Kidney glomerular epithelial cell (primary cell): ENCODE measurements at regions not wholly inside any gene's neighbourhood (a gene's known extent, or its start where the extent isn't known, plus 50 kb on each side); places are given as distances from the start of the nearest gene placed in this dataset.

Experiments
- DNase-seq: peaks from one replicate; lab custom pipeline; 2025; lab: John Stamatoyannopoulos, UW

- DNase-seq, result no peak
Measured at GRCh38 chr11:10641912-10642697, 51.5 kb downstream of the IRAG1 start.

GRCh38 chr11:10641177-10641911, 52.2 kb downstream of the IRAG1 start:
- no peak for DNase-seq

GRCh38 chr11:10640308-10640707, 53.2 kb downstream of the IRAG1 start:
- DNase-seq, result no peak

DNA sequence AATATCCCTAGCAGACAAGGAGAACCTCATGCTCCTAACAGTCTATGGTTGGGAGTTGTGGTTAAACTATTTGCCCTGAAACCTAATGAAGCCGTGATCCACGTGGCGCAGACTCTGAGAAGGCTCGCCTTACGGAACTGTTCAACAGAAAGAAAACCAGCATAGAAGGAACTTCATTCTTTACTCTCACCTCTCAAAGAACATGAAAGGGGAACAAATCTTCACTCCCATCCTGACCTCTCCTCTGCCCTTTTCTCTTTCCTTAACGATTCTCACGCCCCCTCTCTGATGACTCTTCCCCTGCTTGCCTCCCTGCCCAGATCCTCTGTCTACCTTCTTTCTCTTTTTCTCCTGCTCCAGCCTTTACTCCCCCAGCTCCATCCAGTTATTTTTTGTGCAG, 54.2 kb downstream of the IRAG1 start:
- no peak for DNase-seq

- DNase-seq, result no peak
Measured at GRCh38 chr11:10638316-10638925, 55.1 kb downstream of the IRAG1 start.

- DNase-seq, result no peak
Measured at GRCh38 chr11:10637731-10638151, 55.8 kb downstream of the IRAG1 start.

DNA sequence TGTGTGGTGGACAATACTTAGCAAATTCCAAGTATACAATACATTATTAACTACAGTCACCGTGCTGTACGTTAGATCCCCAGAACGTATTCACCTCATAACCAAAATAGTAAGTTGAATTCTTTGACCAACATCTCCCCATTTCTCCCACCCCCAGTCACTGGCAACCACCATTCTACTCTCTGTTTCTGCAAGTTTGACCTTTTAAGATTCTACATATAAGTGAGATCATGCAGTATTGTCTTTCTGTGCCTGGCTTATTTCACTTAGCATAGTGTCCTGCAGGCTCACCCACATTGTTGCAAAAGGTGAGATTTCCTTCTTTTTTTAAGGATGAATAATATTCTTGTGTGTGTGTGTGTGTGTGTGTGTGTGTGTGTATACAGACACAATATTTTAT, 59.1 kb downstream of the IRAG1 start:
- DNase-seq, result no peak

- no peak for DNase-seq
Measured at GRCh38 chr11:10633261-10633660, 60.3 kb downstream of the IRAG1 start.

GRCh38 chr11:10632483-10632882, 61.1 kb downstream of the IRAG1 start:
- DNase-seq, result no peak

- DNase-seq, result no peak
Measured at GRCh38 chr11:10631761-10632160, 61.8 kb downstream of the IRAG1 start.

DNA sequence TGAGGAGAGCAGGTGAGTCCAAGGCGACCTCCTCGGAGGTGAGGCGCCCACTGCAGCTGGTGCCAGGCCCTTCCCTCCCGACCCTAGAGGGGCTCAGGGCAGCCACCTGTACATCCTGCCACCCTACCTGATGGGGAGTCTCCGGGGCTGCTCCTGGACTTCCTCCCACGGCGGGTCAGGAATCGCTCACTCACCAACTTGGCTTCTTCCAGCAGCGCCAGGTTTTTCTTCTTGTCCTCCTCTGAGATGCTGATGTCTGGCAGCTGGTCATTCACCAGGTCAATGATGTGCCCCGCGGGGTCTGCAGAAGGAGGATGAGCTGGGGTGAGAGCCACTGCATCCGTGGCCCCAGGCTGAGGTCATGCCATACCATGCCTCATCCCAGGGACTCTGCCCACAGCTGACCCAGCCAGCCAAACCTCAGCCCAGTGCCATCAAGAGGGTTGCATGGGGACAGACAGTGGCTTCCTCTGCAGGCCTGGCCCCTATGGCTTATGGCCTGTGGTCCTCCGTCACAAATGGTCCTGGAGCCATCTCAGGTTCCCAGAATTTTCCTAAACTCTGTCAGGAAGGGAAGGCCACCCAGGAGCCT, 61.0 kb upstream of the LYVE1 start:
- DNase-seq, result no peak

GRCh38 chr11:10628508-10629236, 60.2 kb upstream of the LYVE1 start:
- no peak for DNase-seq

DNA sequence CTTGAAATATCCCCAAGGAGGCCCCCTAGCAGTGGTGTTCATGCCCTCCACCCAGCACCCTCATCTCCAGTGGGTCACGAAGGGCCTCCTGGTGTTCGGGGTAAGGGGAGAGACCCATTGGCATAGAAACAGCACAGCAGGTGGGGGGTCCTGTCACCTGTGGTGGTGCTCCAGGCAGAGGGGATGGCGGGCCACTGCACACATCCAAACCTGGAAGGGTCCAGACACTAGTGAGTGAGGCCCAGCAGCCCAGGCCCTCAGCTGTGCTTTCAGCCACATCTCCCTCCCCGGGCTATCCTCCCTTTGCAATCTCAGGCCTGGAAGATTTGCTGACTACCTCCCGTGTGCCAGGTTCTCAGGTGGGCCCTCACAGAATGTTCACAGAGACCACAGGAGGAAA, 59.4 kb upstream of the LYVE1 start:
- DNase-seq, result no peak

GRCh38 chr11:10627291-10627690, 58.8 kb upstream of the LYVE1 start:
- no peak for DNase-seq

- no peak for DNase-seq
Measured at GRCh38 chr11:10625982-10626311, 57.5 kb upstream of the LYVE1 start.

- DNase-seq, result no peak
Measured at GRCh38 chr11:10625281-10625981, 57.0 kb upstream of the LYVE1 start.

- DNase-seq, result peak; percentile 13
Measured at GRCh38 chr11:10623797-10624761, 55.6 kb upstream of the LYVE1 start.

GRCh38 chr11:10622957-10623791, 54.7 kb upstream of the LYVE1 start:
- no peak for DNase-seq

GRCh38 chr11:10622108-10622507, 53.6 kb upstream of the LYVE1 start:
- no peak for DNase-seq
